Fibroblast of skin of right quadriceps (primary cell): ENCODE measurements at regions not wholly inside any gene's neighbourhood (a gene's known extent, or its start where the extent isn't known, plus 50 kb on each side); places are given as distances from the start of the nearest gene placed in this dataset.
"Not testable (repeated sequence)": the region's sequence is repeated elsewhere in the genome, so short reads cannot be mapped to it uniquely, and the experiment has no call there.

ENCODE experiments used
- DNase-seq: peaks from one replicate; pipeline ENCODE4 v3.0.0-alpha.2; 2013

- peak; percentile 14 for DNase-seq
Measured at GRCh38 chr3:192054881-192055280, 593.9 kb downstream of the PYDC2 start.

GRCh38 chr3:192055946-192056345 is 595.0 kb downstream of the PYDC2 start:
- no peak for DNase-seq

GRCh38 chr3:192057261-192057660 is 596.3 kb downstream of the PYDC2 start:
- no peak for DNase-seq

DNA sequence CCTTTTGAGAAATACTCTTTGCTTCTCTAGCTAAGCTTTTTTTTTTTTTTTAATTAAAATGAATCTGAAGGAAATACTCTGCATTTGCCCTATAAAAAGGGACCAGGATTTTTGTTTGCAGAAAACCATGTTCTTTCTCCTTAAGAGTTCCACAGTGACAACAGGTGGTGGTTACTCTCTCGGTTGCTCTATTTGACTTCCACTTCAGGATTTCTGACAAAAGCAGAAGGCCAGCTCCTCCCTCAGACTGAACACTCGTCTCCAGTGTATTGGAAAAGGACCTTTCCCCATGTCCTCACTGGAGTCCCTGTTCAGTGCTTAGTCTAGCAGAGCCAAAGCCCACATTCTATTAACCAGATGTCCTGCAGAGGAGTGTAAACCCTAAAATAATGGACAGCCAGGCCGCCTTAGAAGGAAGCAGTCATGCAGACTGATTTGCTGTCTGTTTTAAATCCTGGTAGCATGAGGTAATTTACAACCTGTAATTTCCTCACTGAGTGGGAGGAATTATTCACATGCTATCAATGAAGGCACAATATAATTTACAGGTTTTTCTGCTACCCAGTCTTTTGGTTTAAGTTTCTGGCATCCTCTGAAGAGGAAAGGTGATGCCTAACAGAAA is 599.3 kb downstream of the PYDC2 start:
- no peak for DNase-seq

- DNase-seq, result no peak
Measured at GRCh38 chr3:192061426-192061825, 600.5 kb downstream of the PYDC2 start.

DNA sequence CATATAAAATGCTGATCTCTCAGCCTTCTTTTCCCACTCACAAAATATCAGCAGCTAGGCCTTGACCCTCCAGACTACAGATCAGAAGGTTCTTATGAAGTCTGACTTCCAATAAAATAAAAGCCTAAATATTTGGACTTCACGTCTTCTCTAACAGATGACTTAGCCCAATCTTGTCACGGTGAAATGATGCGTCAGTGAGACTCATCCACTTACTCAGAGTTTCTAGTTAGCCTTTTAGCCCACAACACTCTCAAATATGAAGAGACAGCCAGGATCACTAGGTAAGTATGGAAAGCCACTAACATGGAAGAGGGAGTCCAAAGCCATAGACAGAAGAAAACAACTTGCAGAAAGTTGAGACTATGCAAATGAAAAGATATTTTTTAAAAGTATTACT is 601.2 kb downstream of the PYDC2 start:
- DNase-seq, result no peak

DNA sequence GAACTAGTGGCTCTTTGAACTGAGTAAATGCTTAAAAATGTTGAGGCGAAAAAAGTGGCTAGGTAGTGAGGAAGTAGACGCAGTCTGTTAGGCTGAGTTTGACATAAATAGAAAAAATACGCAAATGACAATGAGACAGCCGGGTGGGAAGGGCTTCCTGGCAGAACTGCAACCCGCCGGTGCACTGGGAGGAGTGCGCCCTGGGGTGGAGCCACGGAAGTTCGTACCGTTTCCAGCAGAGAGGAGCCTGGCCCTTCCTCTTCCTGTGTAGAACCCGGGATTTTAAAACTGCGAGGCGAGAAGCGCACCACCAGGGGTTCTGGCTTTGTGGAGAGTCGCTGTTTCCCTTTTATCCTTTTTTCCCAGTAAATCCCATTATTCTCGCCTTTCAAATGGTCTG is 602.6 kb downstream of the PYDC2 start:
- peak; percentile 27 for DNase-seq

- no peak for DNase-seq
Measured at GRCh38 chr3:192064959-192065358, 604.0 kb downstream of the PYDC2 start.

DNA sequence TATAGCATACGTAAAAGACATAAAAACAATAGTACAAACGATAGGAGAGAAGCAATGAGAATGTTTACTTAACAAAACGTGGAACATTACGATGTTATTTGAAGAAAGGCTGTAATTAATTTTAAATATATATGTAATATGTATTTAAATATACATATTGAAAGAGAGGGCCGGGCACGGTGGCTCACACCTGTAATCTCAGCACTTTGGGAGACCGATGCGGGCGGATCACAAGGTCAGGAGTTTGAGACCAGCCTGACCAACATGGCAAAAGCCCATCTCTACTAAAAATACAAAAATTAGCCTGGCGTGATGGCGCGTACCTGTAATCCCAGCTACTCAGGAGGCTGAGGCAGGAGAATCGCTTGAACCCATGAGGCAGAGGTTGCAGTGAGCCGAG is 605.3 kb downstream of the PYDC2 start:
- DNase-seq, result not testable (repeated sequence)

GRCh38 chr3:192068464-192069254 is 607.7 kb downstream of the PYDC2 start:
- DNase-seq, result no peak

GRCh38 chr3:192077795-192078497 is 617.0 kb downstream of the PYDC2 start:
- no peak for DNase-seq

DNA sequence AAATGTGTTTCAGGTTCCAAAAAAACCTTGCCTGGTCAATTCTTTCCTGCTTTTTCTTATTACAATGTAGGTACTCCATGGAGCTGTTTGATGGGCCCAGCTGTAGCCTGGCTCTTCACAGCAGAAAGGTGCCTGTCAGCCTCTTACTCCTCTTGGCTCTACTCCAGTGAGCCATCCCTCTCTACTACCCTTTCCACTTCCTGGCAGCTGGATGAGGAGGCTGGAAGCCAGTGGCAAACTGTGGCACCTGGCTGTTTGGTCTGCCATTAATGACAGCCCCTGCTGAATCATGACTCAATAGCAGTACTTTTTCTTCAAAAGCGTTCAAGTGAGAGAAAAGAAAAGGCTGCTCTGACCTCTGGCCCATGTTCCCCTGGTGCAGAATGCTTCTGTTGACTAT is 618.1 kb downstream of the PYDC2 start:
- DNase-seq, result no peak

- DNase-seq, result no peak
Measured at GRCh38 chr3:192080336-192080735, 619.4 kb downstream of the PYDC2 start.

- no peak for DNase-seq
Measured at GRCh38 chr3:192082730-192083660, 622.0 kb downstream of the PYDC2 start.
